ENCODE measurements at regions not wholly inside any gene's neighbourhood (a gene's known extent, or its start where the extent isn't known, plus 50 kb on each side); places are given as distances from the start of the nearest gene placed in this dataset.
A peak's percentile ranks its signal among the peaks of the same experiment; 100 is the strongest.

DNA sequence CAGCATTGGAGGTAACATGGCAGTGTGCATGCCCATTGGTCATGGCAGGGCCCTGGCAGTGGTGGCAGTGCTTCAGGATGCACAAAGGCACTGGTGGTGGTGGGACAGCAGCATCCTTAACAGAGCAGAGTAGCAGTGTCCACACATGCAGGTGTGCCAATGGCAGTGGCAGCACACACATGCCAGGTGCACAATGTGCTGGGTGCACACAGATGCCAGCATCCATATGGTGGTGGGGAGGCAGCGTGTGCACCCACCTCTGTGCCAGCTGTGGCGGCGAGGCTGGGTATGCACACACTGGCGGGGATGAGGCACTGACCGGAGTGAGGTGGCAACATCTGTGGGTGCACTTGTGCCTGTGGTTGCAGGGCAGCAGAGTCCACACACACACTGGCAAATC is 150.6 kb downstream of the SI start:
- no peaks in the 10 kb centered on the region for H3K9me3 ChIP-seq (ENCODE audit: control insufficient read depth, low read length)
- H3K4me1 ChIP-seq (ENCODE audit: control insufficient read depth, insufficient read depth, low read length), result no peaks in the 10 kb centered on the region
- ATAC-seq (peak in 1 of 2 donors; percentile 16), DNase-seq (no peak)
- no peak overlapping the region for H3K4me3 ChIP-seq (ENCODE audit: low read length)
- 94% methylated on average over 5 of the region's 5 CpGs for WGBS
- no peak overlapping the region for H3K27ac ChIP-seq (ENCODE audit: low read length)
- no peaks in the 10 kb centered on the region for H3K27me3 ChIP-seq (ENCODE audit: control insufficient read depth, insufficient read depth)
- intact Hi-C loops (cut with DNase I), result no loop called here

DNA sequence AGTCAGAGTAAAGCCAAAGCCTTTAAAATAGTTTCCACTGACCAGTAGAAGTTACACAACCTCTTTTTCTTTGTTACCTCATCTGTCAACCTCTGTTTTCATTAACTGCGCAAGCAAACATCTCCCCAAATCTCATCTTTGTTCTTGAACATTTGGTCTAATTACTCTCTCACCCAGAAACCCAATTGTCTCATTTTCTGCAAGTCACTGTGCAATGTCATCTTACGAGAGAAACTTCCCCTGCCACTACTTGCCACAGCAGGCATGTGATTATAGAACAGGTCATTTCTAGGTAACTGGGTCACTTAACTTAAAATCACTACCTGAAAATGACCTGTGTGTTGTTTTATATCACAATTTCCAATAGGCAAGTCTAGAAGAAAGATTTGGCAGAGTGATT is 159.4 kb downstream of the SI start:
- H3K4me1 ChIP-seq (ENCODE audit: control insufficient read depth, insufficient read depth, low read length), result no peaks in the 10 kb centered on the region
- 69% methylated on average over 2 of the region's 2 CpGs for WGBS
- DNase-seq (no peak), ATAC-seq (no peak)
- no peak overlapping the region for H3K4me3 ChIP-seq (ENCODE audit: low read length)
- H3K27ac ChIP-seq (ENCODE audit: low read length), result no peak overlapping the region
- H3K9me3 ChIP-seq (ENCODE audit: control insufficient read depth, low read length), result no peaks in the 10 kb centered on the region
- no peaks in the 10 kb centered on the region for H3K27me3 ChIP-seq (ENCODE audit: control insufficient read depth, insufficient read depth)
- intact Hi-C loops (cut with DNase I), result no loop called here

DNA sequence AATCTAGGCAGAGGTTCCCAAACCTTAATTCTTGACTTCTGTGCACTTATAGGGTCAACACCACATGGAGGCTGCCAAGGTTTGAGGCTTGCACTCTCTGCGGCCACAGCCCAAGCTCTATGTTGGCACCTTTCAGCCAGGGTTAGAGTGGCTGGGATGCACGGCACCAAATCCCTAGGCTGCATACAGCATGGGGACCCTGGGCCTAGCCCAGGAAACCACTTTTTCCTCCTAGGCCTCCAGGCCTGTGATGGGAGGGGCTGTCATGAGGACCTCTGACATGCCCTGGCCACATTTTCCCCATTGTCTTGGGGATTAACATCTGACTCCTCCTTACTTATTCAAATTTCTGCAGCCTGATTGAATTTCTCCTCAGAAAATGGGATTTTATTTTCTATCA is 165.4 kb downstream of the SI start:
- 92% methylated on average over 2 of the region's 2 CpGs for WGBS
- ATAC-seq (no peak), DNase-seq (peak in 1 of 3 donors; percentile 10)
- no peaks in the 10 kb centered on the region for H3K9me3 ChIP-seq (ENCODE audit: control insufficient read depth, low read length)
- no peaks in the 10 kb centered on the region for H3K4me1 ChIP-seq (ENCODE audit: control insufficient read depth, insufficient read depth, low read length)
- no peak overlapping the region for H3K4me3 ChIP-seq (ENCODE audit: low read length)
- H3K27ac ChIP-seq (ENCODE audit: low read length), result no peak overlapping the region
- intact Hi-C loops (cut with DNase I), result no loop called here
- H3K27me3 ChIP-seq (ENCODE audit: control insufficient read depth, insufficient read depth), result no peaks in the 10 kb centered on the region

DNA sequence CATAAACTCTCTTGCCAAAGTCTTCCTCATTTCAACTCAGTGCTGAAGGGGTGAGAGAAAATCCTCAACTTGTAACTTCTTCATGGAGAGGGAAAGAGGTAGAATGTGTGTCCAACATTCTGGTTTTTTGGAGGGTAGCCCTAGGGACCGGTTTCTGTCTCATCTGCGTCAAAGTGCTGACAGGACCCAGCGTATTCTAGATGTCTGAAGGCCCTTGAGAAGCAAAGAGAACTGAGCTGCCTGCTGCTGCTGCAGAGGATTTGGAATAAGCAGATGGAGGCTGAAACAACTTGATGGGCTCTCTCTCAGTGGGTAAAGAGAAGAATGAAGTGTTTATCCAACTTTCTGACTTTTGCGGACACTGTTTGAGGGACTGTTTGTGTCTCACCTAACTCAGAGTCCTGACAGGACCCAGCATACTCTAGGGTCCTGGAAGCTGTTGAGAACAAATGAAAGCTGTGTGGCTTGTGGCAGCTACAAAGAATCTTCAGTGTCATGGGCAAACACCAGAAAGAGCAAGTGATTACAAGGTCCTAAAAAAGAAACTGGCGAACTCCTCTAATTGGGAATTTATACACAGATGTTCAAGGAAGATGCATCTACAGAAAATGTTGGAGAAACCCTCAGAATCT is 174.4 kb downstream of the SI start:
- Histone ChIP-seq H3K9me3 (ENCODE audit: control insufficient read depth, low read length) (no peaks in the 10 kb centered on the region), H3K4me3 (ENCODE audit: low read length) (no peak overlapping the region), H3K4me1 (ENCODE audit: control insufficient read depth, insufficient read depth, low read length) (no peaks in the 10 kb centered on the region), H3K27ac (ENCODE audit: low read length) (peak overlapping the region; percentile 45), H3K27me3 (ENCODE audit: control insufficient read depth, insufficient read depth) (no peaks in the 10 kb centered on the region)
- 50% methylated on average over 5 of the region's 5 CpGs for WGBS
- intact Hi-C loops (cut with DNase I), result no loop called here
- no peak for DNase-seq
- no peak for ATAC-seq

DNA sequence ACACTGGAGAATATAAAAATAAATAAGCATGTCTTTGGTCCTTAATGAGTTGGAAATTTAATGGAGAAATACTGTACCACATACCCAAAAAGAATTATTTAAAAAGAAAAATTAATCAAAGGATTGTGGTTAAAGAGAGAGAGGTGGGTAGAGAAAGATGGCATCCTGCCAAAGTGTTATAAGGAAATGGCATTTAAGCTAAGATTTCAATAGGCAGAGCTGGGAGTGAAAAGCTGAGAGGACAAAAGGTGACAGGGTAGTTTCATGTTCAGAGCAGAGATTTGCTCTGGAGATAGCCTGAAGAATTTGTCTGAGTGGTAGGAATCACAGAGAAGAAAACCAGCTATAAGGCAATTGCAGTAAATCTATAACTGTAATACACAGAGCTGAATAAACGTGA is 181.0 kb downstream of the SI start:
- no peak for ATAC-seq
- intact Hi-C loops (cut with DNase I), result no loop called here

DNA sequence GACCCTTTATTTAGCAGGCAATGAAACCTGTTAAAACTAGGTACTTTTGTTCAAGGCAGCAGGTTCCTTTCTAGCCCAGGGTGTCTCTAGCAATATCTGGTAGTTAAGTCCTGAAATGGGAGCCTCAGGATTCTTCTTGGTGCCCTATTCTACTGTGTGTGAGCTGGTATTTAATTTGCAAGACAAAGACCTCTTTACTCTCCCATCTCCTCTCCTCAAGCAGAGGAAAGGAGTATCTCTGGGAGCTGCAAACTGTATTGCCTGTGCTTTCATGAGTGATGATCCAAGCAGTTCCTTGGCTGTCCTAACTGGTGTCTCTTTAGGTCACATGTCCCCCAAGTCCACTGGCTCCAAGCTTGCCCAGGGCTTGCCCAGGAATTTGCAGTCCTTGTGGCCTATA is 188.2 kb downstream of the SI start:
- no peak for ATAC-seq
- Histone ChIP-seq H3K27ac (ENCODE audit: low read length) (no peak overlapping the region), H3K27me3 (ENCODE audit: control insufficient read depth, insufficient read depth) (no peaks in the 10 kb centered on the region), H3K4me3 (ENCODE audit: low read length) (no peak overlapping the region), H3K9me3 (ENCODE audit: control insufficient read depth, low read length) (no peaks in the 10 kb centered on the region), H3K4me1 (ENCODE audit: control insufficient read depth, insufficient read depth, low read length) (no peaks in the 10 kb centered on the region)
- no peak for DNase-seq
- intact Hi-C loops (cut with DNase I), result no loop called here

More for the DNA sequence above, 181.0 kb downstream of the SI start:
- H3K27ac ChIP-seq (ENCODE audit: low read length), result no peak overlapping the region
- H3K9me3 ChIP-seq (ENCODE audit: control insufficient read depth, low read length), result no peaks in the 10 kb centered on the region
- no peak overlapping the region for H3K4me3 ChIP-seq (ENCODE audit: low read length)
- no peak for DNase-seq
- H3K4me1 ChIP-seq (ENCODE audit: control insufficient read depth, insufficient read depth, low read length), result no peaks in the 10 kb centered on the region
- 45% methylated on average over 1 of the region's 1 CpG for WGBS
- H3K27me3 ChIP-seq (ENCODE audit: control insufficient read depth, insufficient read depth), result no peaks in the 10 kb centered on the region

DNA sequence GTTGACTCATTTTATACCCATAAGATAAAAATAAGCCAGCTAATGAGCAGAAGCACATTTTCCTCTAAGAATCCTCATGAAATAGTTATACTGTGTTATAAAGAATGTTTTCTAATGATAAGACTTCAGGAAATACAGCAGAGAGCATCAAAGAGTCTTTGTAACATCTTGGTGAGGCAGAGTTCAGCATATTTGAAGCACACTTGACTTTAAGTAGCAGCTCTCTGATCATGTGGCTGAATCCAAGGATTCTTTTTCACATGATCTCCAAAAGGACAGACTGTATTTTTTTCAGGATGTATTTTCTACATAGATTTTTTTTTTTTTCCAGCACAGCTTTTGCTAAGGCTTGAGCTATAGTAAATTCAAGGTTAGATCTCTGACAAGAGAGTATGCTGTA is 195.1 kb downstream of the SI start:
- Histone ChIP-seq H3K27ac (ENCODE audit: low read length) (no peak overlapping the region), H3K27me3 (ENCODE audit: control insufficient read depth, insufficient read depth) (no peaks in the 10 kb centered on the region), H3K4me3 (ENCODE audit: low read length) (no peak overlapping the region), H3K9me3 (ENCODE audit: control insufficient read depth, low read length) (no peaks in the 10 kb centered on the region), H3K4me1 (ENCODE audit: control insufficient read depth, insufficient read depth, low read length) (no peaks in the 10 kb centered on the region)
- intact Hi-C loops (cut with DNase I), result no loop called here
- ATAC-seq (no peak), DNase-seq (no peak)

DNA sequence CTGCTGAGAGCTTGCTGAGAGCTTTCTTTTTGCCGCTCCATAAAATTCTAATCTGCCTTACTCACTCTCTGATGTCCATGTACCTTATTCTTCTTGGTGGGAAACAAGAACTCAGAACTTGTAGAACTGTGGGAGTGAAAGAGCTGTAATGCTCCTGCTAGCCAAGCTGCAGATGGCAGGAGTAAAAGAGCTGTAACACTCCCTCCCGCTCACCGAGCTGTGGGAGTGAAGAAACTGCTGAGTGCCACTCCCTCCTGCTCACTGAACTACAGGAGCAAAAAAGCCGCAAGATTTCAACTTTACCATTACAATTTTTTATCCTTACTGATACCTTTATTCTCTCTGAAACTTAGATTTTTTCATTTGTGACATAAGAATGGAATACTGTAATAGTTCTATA is 199.1 kb downstream of the SI start:
- WGBS, result 49% methylated on average over 4 of the region's 4 CpGs
- Histone ChIP-seq H3K9me3 (ENCODE audit: control insufficient read depth, low read length) (no peaks in the 10 kb centered on the region), H3K4me3 (ENCODE audit: low read length) (no peak overlapping the region), H3K4me1 (ENCODE audit: control insufficient read depth, insufficient read depth, low read length) (no peaks in the 10 kb centered on the region), H3K27ac (ENCODE audit: low read length) (no peak overlapping the region), H3K27me3 (ENCODE audit: control insufficient read depth, insufficient read depth) (no peaks in the 10 kb centered on the region)
- ATAC-seq (no peak), DNase-seq (peak in 1 of 3 donors; percentile 37)
- intact Hi-C loops (cut with DNase I), result no loop called here

DNA sequence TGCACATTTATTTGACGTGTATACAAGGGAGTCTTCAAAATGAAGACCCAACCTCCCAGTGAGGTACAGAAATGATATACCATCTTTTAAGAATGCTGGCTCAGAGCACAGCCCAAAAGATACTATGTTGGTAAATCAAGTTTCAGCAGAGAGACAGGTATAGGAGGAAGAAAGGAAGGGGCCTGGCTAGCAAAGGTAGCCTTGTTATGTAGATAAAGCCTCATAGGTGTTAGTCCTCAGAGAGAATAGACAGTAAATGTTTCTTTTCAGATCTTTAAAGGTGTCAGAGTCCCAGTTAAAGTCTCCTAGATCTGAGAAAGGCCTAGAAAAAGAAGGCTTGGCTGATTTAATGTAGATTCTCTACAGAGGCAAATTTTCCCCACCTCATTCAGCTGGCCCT is 213.8 kb downstream of the SI start:
- Histone ChIP-seq H3K27me3 (ENCODE audit: control insufficient read depth, insufficient read depth) (no peaks in the 10 kb centered on the region), H3K9me3 (ENCODE audit: control insufficient read depth, low read length) (no peaks in the 10 kb centered on the region), H3K4me1 (ENCODE audit: control insufficient read depth, insufficient read depth, low read length) (no peaks in the 10 kb centered on the region), H3K27ac (ENCODE audit: low read length) (no peak overlapping the region), H3K4me3 (ENCODE audit: low read length) (no peak overlapping the region)
- intact Hi-C loops (cut with DNase I), result no loop called here
- WGBS, result 0% methylated on average over 1 of the region's 1 CpG
- DNase-seq (no peak), ATAC-seq (no peak)

DNA sequence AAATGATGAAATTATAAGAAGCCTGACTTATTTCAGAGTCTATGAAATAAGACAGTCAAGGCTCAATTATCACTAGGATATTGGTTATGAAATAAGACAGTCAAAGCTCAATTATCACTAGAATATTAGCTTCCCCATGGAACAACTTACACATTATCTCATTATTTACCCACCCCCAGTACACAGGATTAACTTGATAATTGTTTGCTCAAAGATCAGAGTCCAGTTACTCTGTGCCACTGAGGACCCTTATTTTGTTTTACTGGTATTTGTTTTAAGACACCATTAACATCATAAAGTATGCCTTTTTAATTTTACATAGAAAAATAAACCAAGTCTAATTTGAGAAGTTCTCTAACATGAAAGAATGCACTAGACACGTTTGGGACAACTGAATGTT is 225.4 kb downstream of the SI start:
- no peak for DNase-seq
- WGBS, result 26% methylated on average over 1 of the region's 1 CpG
- intact Hi-C loops (cut with DNase I), result no loop called here
- Histone ChIP-seq H3K4me3 (ENCODE audit: low read length) (no peak overlapping the region), H3K27me3 (ENCODE audit: control insufficient read depth, insufficient read depth) (no peaks in the 10 kb centered on the region), H3K4me1 (ENCODE audit: control insufficient read depth, insufficient read depth, low read length) (no peaks in the 10 kb centered on the region), H3K9me3 (ENCODE audit: control insufficient read depth, low read length) (no peaks in the 10 kb centered on the region), H3K27ac (ENCODE audit: low read length) (no peak overlapping the region)
- ATAC-seq, result no peak

DNA sequence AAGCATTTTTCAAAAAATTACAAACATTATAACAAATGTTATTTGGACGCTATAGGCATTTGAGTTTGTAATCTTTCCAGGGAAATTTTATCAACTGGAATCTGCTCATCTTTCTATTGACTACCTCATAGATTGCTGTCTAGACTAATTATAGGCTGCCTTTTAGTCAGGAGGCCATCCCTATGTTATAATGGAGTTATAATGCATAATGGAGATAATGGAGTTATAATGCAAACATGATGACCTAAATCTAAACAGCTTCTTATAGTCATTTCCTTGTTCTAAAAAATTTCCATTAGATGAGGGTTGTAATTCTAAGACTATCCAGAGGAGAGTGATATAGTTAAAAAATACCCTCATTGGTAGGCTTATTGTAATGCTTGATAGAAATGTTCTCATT is 226.4 kb downstream of the SI start:
- no peak for ATAC-seq

DNA sequence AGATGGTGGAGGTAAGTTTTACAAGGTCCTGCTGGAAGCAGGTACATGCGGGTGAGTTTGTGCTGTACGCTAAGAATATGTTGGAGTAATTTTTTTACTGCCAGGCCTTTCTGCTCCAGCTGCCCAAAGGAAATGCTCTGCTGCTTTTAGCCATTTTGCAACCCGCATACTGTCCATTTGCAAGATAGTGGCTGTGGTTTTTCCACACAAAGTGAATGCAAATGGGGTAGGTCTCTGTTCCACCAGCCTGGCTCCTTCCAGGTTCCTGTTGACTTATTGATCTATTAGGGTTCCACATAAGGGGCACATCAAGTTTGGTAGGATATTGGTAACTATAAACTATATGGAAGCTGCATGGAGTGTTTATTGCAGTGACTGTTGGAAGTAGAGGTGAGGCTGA is 227.1 kb downstream of the SI start:
- no peak for DNase-seq
- no peaks in the 10 kb centered on the region for H3K9me3 ChIP-seq (ENCODE audit: control insufficient read depth, low read length)
- H3K4me1 ChIP-seq (ENCODE audit: control insufficient read depth, insufficient read depth, low read length), result no peaks in the 10 kb centered on the region
- ATAC-seq, result no peak
- H3K27ac ChIP-seq (ENCODE audit: low read length), result no peak overlapping the region
- WGBS, result 81% methylated on average over 3 of the region's 3 CpGs
- no peak overlapping the region for H3K4me3 ChIP-seq (ENCODE audit: low read length)
- no peaks in the 10 kb centered on the region for H3K27me3 ChIP-seq (ENCODE audit: control insufficient read depth, insufficient read depth)
- intact Hi-C loops (cut with DNase I), result no loop called here

More for the DNA sequence above, 226.4 kb downstream of the SI start:
- H3K4me3 ChIP-seq (ENCODE audit: low read length), result no peak overlapping the region
- H3K27ac ChIP-seq (ENCODE audit: low read length), result no peak overlapping the region
- no peak for DNase-seq
- no peaks in the 10 kb centered on the region for H3K27me3 ChIP-seq (ENCODE audit: control insufficient read depth, insufficient read depth)
- 73% methylated on average over 1 of the region's 1 CpG for WGBS
- intact Hi-C loops (cut with DNase I), result no loop called here
- no peaks in the 10 kb centered on the region for H3K4me1 ChIP-seq (ENCODE audit: control insufficient read depth, insufficient read depth, low read length)
- no peaks in the 10 kb centered on the region for H3K9me3 ChIP-seq (ENCODE audit: control insufficient read depth, low read length)

Data from right cardiac atrium (tissue), 5 donors.